ENCODE measurements at regions not wholly inside any gene's neighbourhood (a gene's known extent, or its start where the extent isn't known, plus 50 kb on each side); places are given as distances from the start of the nearest gene placed in this dataset.

GRCh38 chr17:51387986-51388385, 127.6 kb downstream of the UTP18 start:
- H3K27me3 ChIP-seq: no peaks in the 10 kb centered on the region
- H3K9me3 ChIP-seq: no peaks in the 10 kb centered on the region
- 73 to 96% methylated on average over 2 of the region's 2 CpGs for WGBS, 2 donors
- DNase-seq (ENCODE audit: low spot score in 2 of 2): no peak
- TF ChIP-seq POLR2A (IDR thresholded peaks at IDR 0.05): no peak
- TF ChIP-seq, protein P1, sequence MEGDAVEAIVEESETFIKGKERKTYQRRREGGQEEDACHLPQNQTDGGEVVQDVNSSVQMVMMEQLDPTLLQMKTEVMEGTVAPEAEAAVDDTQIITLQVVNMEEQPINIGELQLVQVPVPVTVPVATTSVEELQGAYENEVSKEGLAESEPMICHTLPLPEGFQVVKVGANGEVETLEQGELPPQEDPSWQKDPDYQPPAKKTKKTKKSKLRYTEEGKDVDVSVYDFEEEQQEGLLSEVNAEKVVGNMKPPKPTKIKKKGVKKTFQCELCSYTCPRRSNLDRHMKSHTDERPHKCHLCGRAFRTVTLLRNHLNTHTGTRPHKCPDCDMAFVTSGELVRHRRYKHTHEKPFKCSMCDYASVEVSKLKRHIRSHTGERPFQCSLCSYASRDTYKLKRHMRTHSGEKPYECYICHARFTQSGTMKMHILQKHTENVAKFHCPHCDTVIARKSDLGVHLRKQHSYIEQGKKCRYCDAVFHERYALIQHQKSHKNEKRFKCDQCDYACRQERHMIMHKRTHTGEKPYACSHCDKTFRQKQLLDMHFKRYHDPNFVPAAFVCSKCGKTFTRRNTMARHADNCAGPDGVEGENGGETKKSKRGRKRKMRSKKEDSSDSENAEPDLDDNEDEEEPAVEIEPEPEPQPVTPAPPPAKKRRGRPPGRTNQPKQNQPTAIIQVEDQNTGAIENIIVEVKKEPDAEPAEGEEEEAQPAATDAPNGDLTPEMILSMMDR (IDR thresholded peaks at IDR 0.05): no peak
- no peaks in the 10 kb centered on the region for H3K4me1 ChIP-seq
- H3K27ac ChIP-seq: no peak overlapping the region
- H3K4me3 ChIP-seq: no peak overlapping the region
- H3K36me3 ChIP-seq: no peaks in the 10 kb centered on the region

GRCh38 chr17:51389875-51390274, 129.5 kb downstream of the UTP18 start:
- Histone ChIP-seq H3K9me3 (no peaks in the 10 kb centered on the region), H3K36me3 (no peaks in the 10 kb centered on the region), H3K27ac (no peak overlapping the region), H3K4me1 (no peaks in the 10 kb centered on the region), H3K27me3 (no peaks in the 10 kb centered on the region), H3K4me3 (no peak overlapping the region)
- no peak for DNase-seq (ENCODE audit: low spot score in 2 of 2)
- WGBS, 2 donors: 83 to 87% methylated on average over 1 of the region's 1 CpG
- TF ChIP-seq EP300 (IDR thresholded peaks at IDR 0.05) (no peak), POLR2A (IDR thresholded peaks at IDR 0.05) (no peak)
- TF ChIP-seq, protein P1 (IDR thresholded peaks at IDR 0.05): no peak

- Histone ChIP-seq H3K27ac (no peak overlapping the region), H3K36me3 (no peaks in the 10 kb centered on the region), H3K4me3 (no peak overlapping the region), H3K4me1 (no peaks in the 10 kb centered on the region), H3K27me3 (no peaks in the 10 kb centered on the region), H3K9me3 (no peaks in the 10 kb centered on the region)
- DNase-seq (ENCODE audit: low spot score in 2 of 2): no peak
- 73 to 84% methylated on average over 8 of the region's 8 CpGs for WGBS, 2 donors
- TF ChIP-seq EP300 (IDR thresholded peaks at IDR 0.05) (no peak), POLR2A (IDR thresholded peaks at IDR 0.05) (no peak)
- TF ChIP-seq, protein P1 (IDR thresholded peaks at IDR 0.05): no peak
Measured at GRCh38 chr17:51391982-51392654, 131.8 kb downstream of the UTP18 start.

DNA sequence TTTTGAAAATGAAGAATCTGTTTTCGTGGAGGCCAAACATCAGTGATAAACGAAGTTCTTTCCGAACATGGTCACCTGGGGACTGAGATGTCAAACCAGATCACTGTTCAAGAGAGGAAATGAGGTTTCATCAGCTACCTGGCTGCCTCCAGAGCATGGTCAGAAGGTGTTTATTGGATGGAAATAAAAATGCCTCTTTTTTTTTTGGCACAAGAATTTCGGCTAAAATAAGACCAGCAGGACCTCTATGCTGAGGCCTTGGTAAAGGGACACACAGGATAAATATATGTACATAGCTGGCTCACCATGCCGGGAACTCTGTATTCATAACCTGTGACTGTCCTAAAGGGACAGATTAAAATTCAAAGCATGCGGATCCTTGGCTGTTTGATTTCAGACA, 135.3 kb downstream of the UTP18 start:
- Histone ChIP-seq H3K27me3 (no peaks in the 10 kb centered on the region), H3K36me3 (no peaks in the 10 kb centered on the region), H3K4me3 (no peak overlapping the region), H3K9me3 (no peaks in the 10 kb centered on the region), H3K4me1 (no peaks in the 10 kb centered on the region), H3K27ac (no peak overlapping the region)
- 79 to 83% methylated on average over 6 of the region's 6 CpGs for WGBS, 2 donors
- DNase-seq (ENCODE audit: low spot score in 2 of 2): no peak
- TF ChIP-seq POLR2A (IDR thresholded peaks at IDR 0.05) (no peak), EP300 (IDR thresholded peaks at IDR 0.05) (no peak)
- TF ChIP-seq, protein P1 (IDR thresholded peaks at IDR 0.05): no peak

- no peaks in the 10 kb centered on the region for H3K27me3 ChIP-seq
- TF ChIP-seq, protein P1 (IDR thresholded peaks at IDR 0.05): no peak
- TF ChIP-seq POLR2A (IDR thresholded peaks at IDR 0.05) (no peak), EP300 (IDR thresholded peaks at IDR 0.05) (no peak)
- no peaks in the 10 kb centered on the region for H3K4me1 ChIP-seq
- no peak for DNase-seq (ENCODE audit: low spot score in 2 of 2)
- no peaks in the 10 kb centered on the region for H3K36me3 ChIP-seq
- no peaks in the 10 kb centered on the region for H3K9me3 ChIP-seq
- H3K27ac ChIP-seq: no peak overlapping the region
- H3K4me3 ChIP-seq: no peak overlapping the region
- WGBS, 2 donors: 75 to 85% methylated on average over 8 of the region's 8 CpGs
Measured at GRCh38 chr17:51397361-51398127, 137.2 kb downstream of the UTP18 start.
